ENCODE measurements at regions not wholly inside any gene's neighbourhood (a gene's known extent, or its start where the extent isn't known, plus 50 kb on each side); places are given as distances from the start of the nearest gene placed in this dataset.

- peaks cover 9% of the 10 kb centered on the region for H3K27me3 Mint-ChIP-seq (ENCODE audit: low read depth)
- no peak overlapping the region for H3K27ac Mint-ChIP-seq
- no peaks in the 10 kb centered on the region for H3K4me1 Mint-ChIP-seq (ENCODE audit: low read depth)
- H3K9me3 Mint-ChIP-seq, result peaks cover 15% of the 10 kb centered on the region
- no peak overlapping the region for H3K4me3 Mint-ChIP-seq
- H3K36me3 Mint-ChIP-seq (ENCODE audit: low read depth), result no peaks in the 10 kb centered on the region
Measured at GRCh38 chr15:39052323-39052705, 487.7 kb upstream of the RASGRP1 start.

- Mint-ChIP-seq H3K4me1 (ENCODE audit: low read depth) (no peaks in the 10 kb centered on the region), H3K4me3 (no peak overlapping the region), H3K27me3 (ENCODE audit: low read depth) (peaks cover 9% of the 10 kb centered on the region), H3K9me3 (peaks cover 15% of the 10 kb centered on the region), H3K36me3 (ENCODE audit: low read depth) (no peaks in the 10 kb centered on the region), H3K27ac (no peak overlapping the region)
Measured at GRCh38 chr15:39053480-39053879, 488.9 kb upstream of the RASGRP1 start.

GRCh38 chr15:39054128-39054732, 489.6 kb upstream of the RASGRP1 start:
- no peaks in the 10 kb centered on the region for H3K4me1 Mint-ChIP-seq (ENCODE audit: low read depth)
- no peaks in the 10 kb centered on the region for H3K36me3 Mint-ChIP-seq (ENCODE audit: low read depth)
- peaks cover 10% of the 10 kb centered on the region for H3K9me3 Mint-ChIP-seq
- H3K27me3 Mint-ChIP-seq (ENCODE audit: low read depth), result peaks cover 10% of the 10 kb centered on the region
- H3K4me3 Mint-ChIP-seq, result no peak overlapping the region
- H3K27ac Mint-ChIP-seq, result no peak overlapping the region

- H3K36me3 Mint-ChIP-seq (ENCODE audit: low read depth), result no peaks in the 10 kb centered on the region
- H3K4me3 Mint-ChIP-seq, result no peak overlapping the region
- peaks cover 9% of the 10 kb centered on the region for H3K27me3 Mint-ChIP-seq (ENCODE audit: low read depth)
- H3K4me1 Mint-ChIP-seq (ENCODE audit: low read depth), result no peaks in the 10 kb centered on the region
- H3K27ac Mint-ChIP-seq, result no peak overlapping the region
- H3K9me3 Mint-ChIP-seq, result no peaks in the 10 kb centered on the region
Measured at GRCh38 chr15:39056357-39056756, 491.7 kb upstream of the RASGRP1 start.

GRCh38 chr15:39058351-39059131, 493.9 kb upstream of the RASGRP1 start:
- Mint-ChIP-seq H3K27me3 (ENCODE audit: low read depth) (peaks cover 11% of the 10 kb centered on the region), H3K4me1 (ENCODE audit: low read depth) (no peaks in the 10 kb centered on the region), H3K27ac (no peak overlapping the region), H3K9me3 (no peaks in the 10 kb centered on the region), H3K36me3 (ENCODE audit: low read depth) (no peaks in the 10 kb centered on the region), H3K4me3 (no peak overlapping the region)

- H3K4me1 Mint-ChIP-seq (ENCODE audit: low read depth), result no peaks in the 10 kb centered on the region
- peaks cover 11% of the 10 kb centered on the region for H3K27me3 Mint-ChIP-seq (ENCODE audit: low read depth)
- H3K27ac Mint-ChIP-seq, result no peak overlapping the region
- no peaks in the 10 kb centered on the region for H3K36me3 Mint-ChIP-seq (ENCODE audit: low read depth)
- H3K9me3 Mint-ChIP-seq, result no peaks in the 10 kb centered on the region
- H3K4me3 Mint-ChIP-seq, result no peak overlapping the region
Measured at GRCh38 chr15:39059917-39060316, 495.3 kb upstream of the RASGRP1 start.

GRCh38 chr15:39061952-39062464, 497.4 kb upstream of the RASGRP1 start:
- no peaks in the 10 kb centered on the region for H3K36me3 Mint-ChIP-seq (ENCODE audit: low read depth)
- no peak overlapping the region for H3K4me3 Mint-ChIP-seq
- H3K9me3 Mint-ChIP-seq, result no peaks in the 10 kb centered on the region
- no peaks in the 10 kb centered on the region for H3K4me1 Mint-ChIP-seq (ENCODE audit: low read depth)
- H3K27me3 Mint-ChIP-seq (ENCODE audit: low read depth), result peaks cover 11% of the 10 kb centered on the region
- no peak overlapping the region for H3K27ac Mint-ChIP-seq

- peaks cover 6% of the 10 kb centered on the region for H3K27me3 Mint-ChIP-seq (ENCODE audit: low read depth)
- H3K27ac Mint-ChIP-seq, result no peak overlapping the region
- no peaks in the 10 kb centered on the region for H3K9me3 Mint-ChIP-seq
Measured at GRCh38 chr15:39066677-39067076, 502.1 kb upstream of the RASGRP1 start.

GRCh38 chr15:39074341-39074985, 506.4 kb upstream of the THBS1 start:
- Mint-ChIP-seq H3K9me3 (no peaks in the 10 kb centered on the region), H3K4me3 (no peak overlapping the region)

More at GRCh38 chr15:39066677-39067076, 502.1 kb upstream of the RASGRP1 start:
- Mint-ChIP-seq H3K4me3 (no peak overlapping the region), H3K4me1 (ENCODE audit: low read depth) (no peaks in the 10 kb centered on the region), H3K36me3 (ENCODE audit: low read depth) (no peaks in the 10 kb centered on the region)

GRCh38 chr15:39075311-39075710, 505.6 kb upstream of the THBS1 start:
- Mint-ChIP-seq H3K27ac (no peak overlapping the region), H3K36me3 (ENCODE audit: low read depth) (no peaks in the 10 kb centered on the region), H3K4me1 (ENCODE audit: low read depth) (no peaks in the 10 kb centered on the region), H3K4me3 (no peak overlapping the region), H3K9me3 (no peaks in the 10 kb centered on the region), H3K27me3 (ENCODE audit: low read depth) (peaks cover 14% of the 10 kb centered on the region)

More at GRCh38 chr15:39074341-39074985, 506.4 kb upstream of the THBS1 start:
- no peaks in the 10 kb centered on the region for H3K36me3 Mint-ChIP-seq (ENCODE audit: low read depth)
- H3K4me1 Mint-ChIP-seq (ENCODE audit: low read depth), result no peaks in the 10 kb centered on the region
- H3K27ac Mint-ChIP-seq, result no peak overlapping the region
- peaks cover 14% of the 10 kb centered on the region for H3K27me3 Mint-ChIP-seq (ENCODE audit: low read depth)

GRCh38 chr15:39075756-39076341, 505.0 kb upstream of the THBS1 start:
- Mint-ChIP-seq H3K36me3 (ENCODE audit: low read depth) (no peaks in the 10 kb centered on the region), H3K27ac (no peak overlapping the region), H3K9me3 (no peaks in the 10 kb centered on the region), H3K27me3 (ENCODE audit: low read depth) (peaks cover 14% of the 10 kb centered on the region), H3K4me1 (ENCODE audit: low read depth) (no peaks in the 10 kb centered on the region), H3K4me3 (no peak overlapping the region)

GRCh38 chr15:39078026-39078425, 502.9 kb upstream of the THBS1 start:
- H3K4me1 Mint-ChIP-seq (ENCODE audit: low read depth), result no peaks in the 10 kb centered on the region
- no peaks in the 10 kb centered on the region for H3K36me3 Mint-ChIP-seq (ENCODE audit: low read depth)
- H3K9me3 Mint-ChIP-seq, result no peaks in the 10 kb centered on the region
- no peak overlapping the region for H3K4me3 Mint-ChIP-seq
- H3K27me3 Mint-ChIP-seq (ENCODE audit: low read depth), result peaks cover 13% of the 10 kb centered on the region
- no peak overlapping the region for H3K27ac Mint-ChIP-seq

- H3K27ac Mint-ChIP-seq, result no peak overlapping the region
- H3K4me1 Mint-ChIP-seq (ENCODE audit: low read depth), result no peaks in the 10 kb centered on the region
- H3K36me3 Mint-ChIP-seq (ENCODE audit: low read depth), result no peaks in the 10 kb centered on the region
- peaks cover 10% of the 10 kb centered on the region for H3K27me3 Mint-ChIP-seq (ENCODE audit: low read depth)
- no peak overlapping the region for H3K4me3 Mint-ChIP-seq
- H3K9me3 Mint-ChIP-seq, result no peaks in the 10 kb centered on the region
Measured at GRCh38 chr15:39079296-39079847, 501.5 kb upstream of the THBS1 start.

- Mint-ChIP-seq H3K4me3 (no peak overlapping the region), H3K27ac (no peak overlapping the region), H3K36me3 (ENCODE audit: low read depth) (no peaks in the 10 kb centered on the region), H3K27me3 (ENCODE audit: low read depth) (peaks cover 10% of the 10 kb centered on the region), H3K9me3 (no peaks in the 10 kb centered on the region), H3K4me1 (ENCODE audit: low read depth) (peaks cover 5% of the 10 kb centered on the region)
Measured at GRCh38 chr15:39083213-39083612, 497.7 kb upstream of the THBS1 start.

Data from T-helper 1 cell treated with Interleukin-12 subunit alpha and Interleukin-12 subunit beta and Interleukin-4 antibody, amounts not matched to agents 30 μg/mL and 1 μg/mL, for 36 hours (primary cell).